ENCODE measurements at regions not wholly inside any gene's neighbourhood (a gene's known extent, or its start where the extent isn't known, plus 50 kb on each side); places are given as distances from the start of the nearest gene placed in this dataset.
"Not testable (repeated sequence)": the region's sequence is repeated elsewhere in the genome, so short reads cannot be mapped to it uniquely, and the experiment has no call there.

DNA sequence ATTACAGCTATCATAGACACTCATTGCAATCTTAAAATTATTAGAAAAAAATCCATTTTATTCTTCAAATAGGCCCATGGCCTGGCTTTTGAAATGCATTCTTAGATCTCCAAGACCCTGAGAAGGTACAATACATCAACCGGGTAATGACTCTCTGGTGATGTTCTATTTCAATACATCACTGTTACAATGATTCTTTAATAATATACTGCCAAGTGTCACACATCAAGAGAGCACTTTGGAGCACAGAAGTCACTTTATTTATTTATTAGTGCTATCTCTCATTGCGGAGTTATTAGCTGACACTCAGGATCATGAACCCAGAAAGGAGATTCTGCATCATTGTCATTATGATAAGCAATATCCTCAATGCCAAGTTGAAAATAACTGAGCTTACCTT lies 748.5 kb upstream of the MBL2 start:
- no peak for DNase-seq

DNA sequence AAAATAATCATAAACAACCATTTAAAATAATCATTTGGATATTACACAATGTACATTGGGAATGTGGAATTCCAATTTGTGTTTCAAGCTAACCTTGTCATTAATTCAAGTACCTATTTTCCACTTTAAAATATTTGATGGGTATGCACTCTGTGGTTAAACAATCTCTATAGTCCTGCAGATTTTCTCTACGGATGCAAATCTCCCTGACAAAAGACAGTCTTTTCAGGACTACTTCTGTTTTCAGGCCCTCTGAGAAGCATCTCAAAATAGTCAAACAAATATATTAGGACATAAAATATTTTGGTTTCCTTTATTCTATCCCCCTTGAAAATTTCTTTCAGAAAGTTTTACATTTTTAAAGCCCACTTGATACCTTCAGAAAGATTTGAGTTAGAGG lies 735.6 kb upstream of the MBL2 start:
- DNase-seq = no peak

- DNase-seq = not testable (repeated sequence)
Observed at GRCh38 chr10:53504492-53504891, 731.9 kb upstream of the MBL2 start.

GRCh38 chr10:53491774-53492173 lies 719.2 kb upstream of the MBL2 start:
- DNase-seq = no peak

DNA sequence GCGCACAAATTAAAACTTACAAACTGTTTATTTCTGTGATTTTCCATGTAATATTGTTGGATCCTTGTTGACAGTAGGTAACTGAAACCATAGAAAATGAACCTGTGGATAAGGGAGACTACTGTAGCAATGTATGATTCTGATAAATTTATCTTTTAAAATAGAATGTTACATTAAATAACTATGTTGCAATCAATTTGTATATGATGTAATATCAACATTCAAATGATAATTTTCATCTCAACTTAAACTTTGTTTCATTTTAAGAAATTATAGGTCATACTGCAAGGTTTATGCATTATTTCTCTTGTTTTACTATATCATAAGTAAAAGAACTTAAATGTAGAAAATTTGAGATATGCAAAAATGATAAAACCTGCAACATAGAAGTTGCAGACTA lies 718.0 kb upstream of the MBL2 start:
- DNase-seq = no peak

GRCh38 chr10:53489335-53490182 lies 717.0 kb upstream of the MBL2 start:
- DNase-seq = no peak

DNA sequence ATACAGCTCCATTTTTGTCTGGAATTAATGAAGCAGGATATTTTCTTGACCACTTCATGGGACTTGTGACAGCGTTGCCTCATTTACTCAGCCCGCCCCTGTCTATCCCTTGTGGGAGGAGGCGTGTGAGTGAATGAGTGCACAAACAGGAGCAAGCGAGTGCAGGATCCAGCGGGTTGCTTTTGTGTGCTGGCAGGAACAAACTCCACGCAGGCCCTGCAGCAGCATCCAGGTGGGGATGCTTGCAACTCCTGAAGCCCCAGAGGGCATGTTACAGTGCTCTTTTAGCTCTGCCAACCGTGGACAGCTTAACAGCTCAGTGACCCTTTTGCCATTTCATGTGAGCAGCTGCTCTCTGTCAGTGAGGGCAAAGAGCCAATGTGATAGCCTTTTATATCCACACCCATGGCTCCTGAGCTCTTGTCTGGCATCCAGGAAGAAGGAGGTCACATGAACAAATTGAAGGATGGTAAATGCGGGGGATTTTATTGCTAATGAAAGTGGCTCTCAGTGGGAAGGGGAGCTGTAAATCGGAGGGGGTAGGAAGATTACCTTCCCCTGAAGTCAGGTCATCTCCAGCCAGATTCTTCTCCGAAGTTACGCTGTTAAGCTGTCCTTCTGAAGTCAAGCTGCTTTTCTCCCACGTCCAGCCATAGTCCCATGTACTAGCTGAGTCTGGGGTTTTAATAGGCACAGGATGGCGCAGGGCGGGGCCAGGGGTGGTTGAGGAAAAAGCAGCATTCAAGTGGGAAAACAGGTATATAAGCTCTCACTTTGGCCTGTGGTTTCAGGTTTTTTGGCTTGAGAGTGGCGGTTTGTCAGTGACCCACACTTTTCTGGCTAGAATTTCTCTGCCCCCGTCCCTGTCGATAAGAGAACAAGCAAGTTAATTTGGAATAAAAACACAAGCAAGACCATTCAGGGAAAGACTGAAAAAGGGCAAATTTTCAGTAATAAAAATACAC lies 714.7 kb upstream of the MBL2 start:
- no peak for DNase-seq

DNA sequence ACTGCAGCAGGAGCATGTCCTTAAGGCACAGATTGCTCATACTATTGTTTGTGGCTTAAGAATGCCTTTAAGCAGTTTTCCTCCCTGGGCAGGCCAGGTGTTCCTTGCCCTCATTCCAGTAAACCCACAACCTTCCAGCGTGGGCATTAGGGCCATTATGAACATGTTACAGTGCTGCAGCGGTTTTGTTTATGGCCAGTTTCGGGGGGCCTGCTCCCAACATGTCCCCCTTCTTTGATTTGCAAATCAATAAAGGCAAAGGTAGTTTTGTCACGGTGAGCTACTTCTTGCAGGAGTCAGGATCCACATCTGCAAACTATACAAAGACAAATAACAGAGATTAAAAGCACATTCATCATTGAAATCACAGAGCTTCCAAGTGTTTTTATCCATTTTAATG lies 712.8 kb upstream of the MBL2 start:
- not testable (repeated sequence) for DNase-seq

DNA sequence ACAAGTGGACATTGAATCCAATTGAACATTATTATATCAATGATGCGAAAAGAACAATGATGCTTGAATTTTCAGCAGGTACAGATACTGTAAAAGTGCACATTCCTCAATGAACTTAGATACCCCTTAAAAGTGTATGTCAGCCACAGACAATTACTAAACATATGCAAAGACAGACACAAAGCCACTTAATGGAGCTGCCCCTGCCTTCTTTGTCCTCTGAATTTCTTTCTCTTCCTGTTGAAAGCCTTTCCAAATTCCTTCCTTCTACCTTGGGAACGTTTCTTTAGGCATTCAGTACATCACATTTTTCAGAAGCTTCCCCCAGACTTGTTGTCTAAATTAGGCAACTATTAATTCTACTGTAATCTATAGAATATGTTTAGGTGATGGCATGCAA lies 706.8 kb upstream of the MBL2 start:
- no peak for DNase-seq

- no peak for DNase-seq
Observed at GRCh38 chr10:53477313-53477675, 704.7 kb upstream of the MBL2 start.

- DNase-seq = no peak
Observed at GRCh38 chr10:53476650-53477312, 704.2 kb upstream of the MBL2 start.

DNA sequence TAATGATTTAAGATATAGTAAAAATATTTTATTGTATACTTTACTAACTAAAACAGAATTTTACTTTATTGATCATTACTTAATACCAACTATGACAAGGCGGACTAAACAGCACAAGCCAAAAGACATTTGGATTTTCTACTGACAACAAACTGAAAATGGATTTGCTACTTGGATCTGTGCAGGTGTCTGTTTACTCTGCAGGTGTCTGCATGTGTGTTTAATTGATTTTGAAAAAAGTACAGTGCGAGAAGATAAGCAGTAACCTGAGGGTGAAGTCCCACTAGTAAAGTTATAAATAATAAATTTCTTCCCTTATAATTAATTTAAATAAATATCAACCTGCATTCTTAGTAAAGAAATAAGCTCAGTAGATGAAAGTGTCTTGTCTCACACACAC lies 696.8 kb upstream of the MBL2 start:
- no peak for DNase-seq

- no peak for DNase-seq
Observed at GRCh38 chr10:53463539-53463938, 691.0 kb upstream of the MBL2 start.

DNA sequence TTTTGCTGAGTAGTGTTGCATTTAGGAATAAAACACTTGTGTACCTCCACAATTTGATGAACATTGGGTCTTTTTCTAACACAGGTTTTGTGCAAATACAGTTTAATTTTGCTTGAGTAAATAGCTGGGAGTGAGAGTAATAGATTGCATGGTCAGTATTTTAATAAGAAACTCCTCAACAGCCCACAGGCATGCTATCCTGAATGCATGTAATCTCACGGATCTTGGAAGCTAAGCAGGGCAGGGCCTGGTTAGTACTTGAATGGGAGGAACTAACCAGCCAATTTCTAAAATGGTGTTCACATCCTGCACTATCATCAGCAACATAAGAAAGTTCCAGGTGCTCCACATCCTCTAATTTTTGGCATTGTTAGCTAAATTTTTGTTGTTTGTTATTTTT lies 685.4 kb upstream of the MBL2 start:
- DNase-seq = no peak

GRCh38 chr10:53453196-53453595 lies 680.6 kb upstream of the MBL2 start:
- no peak for DNase-seq

- DNase-seq = no peak
Observed at GRCh38 chr10:53447576-53447975, 675.0 kb upstream of the MBL2 start.

DNA sequence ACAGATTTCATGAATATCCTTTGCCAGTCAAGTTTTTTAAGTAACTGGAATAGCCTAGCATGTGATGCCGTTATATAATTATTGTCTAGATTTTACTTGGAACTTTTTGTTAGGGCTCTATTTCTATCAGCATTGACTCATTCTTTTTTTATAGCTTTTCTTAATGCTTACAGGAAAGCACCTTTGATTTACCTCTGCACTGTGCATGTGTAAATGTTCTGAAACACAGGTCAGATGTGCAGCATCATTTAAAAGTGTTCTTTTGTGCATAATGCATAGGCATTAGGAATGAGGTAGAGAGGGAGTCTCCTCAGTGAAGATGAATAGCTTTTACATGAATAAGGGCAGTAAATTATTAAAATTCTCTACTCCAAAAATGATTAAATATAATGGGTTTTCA lies 669.3 kb upstream of the MBL2 start:
- DNase-seq = no peak

DNA sequence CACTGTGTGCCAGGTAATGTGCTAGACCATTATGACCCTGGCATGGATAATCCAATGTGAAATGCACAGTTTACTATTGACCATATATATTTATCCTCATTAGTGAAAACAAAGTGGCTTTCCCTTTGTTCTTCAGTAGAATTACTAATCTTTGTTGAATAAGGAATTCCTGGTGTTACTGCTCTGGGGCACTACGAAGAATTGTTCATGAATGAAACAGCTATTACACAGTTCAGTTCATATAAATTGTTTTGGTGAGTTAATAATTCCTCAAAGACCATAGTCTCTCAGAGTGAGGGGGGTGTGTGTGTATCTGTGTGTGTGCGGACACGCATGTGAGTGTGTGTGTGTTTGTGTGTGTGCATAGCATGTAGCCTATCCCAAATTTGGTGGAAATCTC lies 668.0 kb upstream of the MBL2 start:
- DNase-seq = no peak

GRCh38 chr10:53439075-53439474 lies 666.5 kb upstream of the MBL2 start:
- DNase-seq = not testable (repeated sequence)

- no peak for DNase-seq
Observed at GRCh38 chr10:53434413-53434812, 661.8 kb upstream of the MBL2 start.

- DNase-seq = no peak
Observed at GRCh38 chr10:53432035-53432434, 659.5 kb upstream of the MBL2 start.

- DNase-seq = no peak
Observed at GRCh38 chr10:53430974-53431373, 658.4 kb upstream of the MBL2 start.

GRCh38 chr10:53430127-53430891 lies 657.7 kb upstream of the MBL2 start:
- no peak for DNase-seq

Data from right forelimb (tissue), 1 donor.